ENCODE measurements at regions not wholly inside any gene's neighbourhood (a gene's known extent, or its start where the extent isn't known, plus 50 kb on each side); places are given as distances from the start of the nearest gene placed in this dataset.

DNA sequence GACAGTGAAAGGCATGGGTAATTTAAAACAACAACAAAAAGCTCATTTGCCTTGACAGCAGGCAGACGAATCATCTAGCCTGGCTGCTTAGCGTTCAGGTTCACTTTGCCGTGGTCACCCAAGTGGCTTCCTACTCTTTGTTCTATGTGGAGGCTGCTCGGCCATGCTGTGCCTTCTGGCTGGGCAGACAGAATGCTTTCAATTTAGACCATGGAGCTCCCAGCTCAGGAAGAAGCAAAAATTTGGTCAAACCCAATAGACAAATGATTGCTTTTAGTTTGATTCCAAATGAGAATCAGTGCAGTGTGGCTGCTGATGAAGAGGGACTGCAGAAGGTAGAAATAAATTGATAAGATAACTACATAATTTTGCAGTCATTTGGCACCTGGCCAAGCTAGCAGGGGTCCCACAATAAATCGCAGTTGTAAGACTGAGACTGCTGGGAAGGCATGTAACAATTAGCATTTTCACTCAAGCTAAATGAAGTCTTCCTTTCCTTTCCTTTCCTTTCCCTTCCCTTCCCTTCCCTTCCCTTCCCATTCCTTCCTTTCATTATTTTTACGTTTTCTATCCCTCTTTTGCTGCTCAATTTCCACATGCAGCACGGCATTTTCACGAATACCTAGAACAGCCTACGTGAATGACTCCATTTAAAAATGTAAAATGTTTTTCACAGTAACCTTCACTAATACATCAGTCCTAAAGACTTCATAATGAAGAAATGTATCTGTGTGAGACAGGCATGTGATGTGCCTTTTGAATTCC, 360.4 kb upstream of the TGFBR2 start:
- TF ChIP-seq, protein P1, sequence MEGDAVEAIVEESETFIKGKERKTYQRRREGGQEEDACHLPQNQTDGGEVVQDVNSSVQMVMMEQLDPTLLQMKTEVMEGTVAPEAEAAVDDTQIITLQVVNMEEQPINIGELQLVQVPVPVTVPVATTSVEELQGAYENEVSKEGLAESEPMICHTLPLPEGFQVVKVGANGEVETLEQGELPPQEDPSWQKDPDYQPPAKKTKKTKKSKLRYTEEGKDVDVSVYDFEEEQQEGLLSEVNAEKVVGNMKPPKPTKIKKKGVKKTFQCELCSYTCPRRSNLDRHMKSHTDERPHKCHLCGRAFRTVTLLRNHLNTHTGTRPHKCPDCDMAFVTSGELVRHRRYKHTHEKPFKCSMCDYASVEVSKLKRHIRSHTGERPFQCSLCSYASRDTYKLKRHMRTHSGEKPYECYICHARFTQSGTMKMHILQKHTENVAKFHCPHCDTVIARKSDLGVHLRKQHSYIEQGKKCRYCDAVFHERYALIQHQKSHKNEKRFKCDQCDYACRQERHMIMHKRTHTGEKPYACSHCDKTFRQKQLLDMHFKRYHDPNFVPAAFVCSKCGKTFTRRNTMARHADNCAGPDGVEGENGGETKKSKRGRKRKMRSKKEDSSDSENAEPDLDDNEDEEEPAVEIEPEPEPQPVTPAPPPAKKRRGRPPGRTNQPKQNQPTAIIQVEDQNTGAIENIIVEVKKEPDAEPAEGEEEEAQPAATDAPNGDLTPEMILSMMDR (IDR thresholded peaks at IDR 0.05) = no peak
- TF ChIP-seq POLR2A (IDR thresholded peaks at IDR 0.05) = no peak
